Uterus (tissue), 3 donors: ENCODE measurements at regions not wholly inside any gene's neighbourhood (a gene's known extent, or its start where the extent isn't known, plus 50 kb on each side); places are given as distances from the start of the nearest gene placed in this dataset.

Experiments
- DNase-seq, 2 donors: peaks; one replicate each; pipeline ENCODE4 v3.0.0-alpha.2; 2019 to 2020
- H3K27ac ChIP-seq, 2 donors: fragments of 200-600 bp; sonication (generic); 1 replicate in 1 of 2; 2 replicates in 1 of 2; pipeline ENCODE4 v1.5.1; 2016 to 2018
- H3K27me3 ChIP-seq, 2 donors: fragments of 200-600 bp; sonication (generic); one replicate each; pipeline ENCODE4 v1.5.1; 2018 to 2019; ENCODE audit warnings: control low read depth in 1 of 2
- H3K36me3 ChIP-seq, 2 donors: fragments of 200-600 bp; sonication (generic); one replicate each; pipeline ENCODE4 v1.5.1; 2019; ENCODE audit warnings: control low read depth in 1 of 2
- H3K4me1 ChIP-seq, 2 donors: fragments of 200-600 bp; sonication (generic); one replicate each; pipeline ENCODE4 v1.5.1; 2018 to 2019; ENCODE audit warnings: control low read depth in 1 of 2
- H3K4me3 ChIP-seq, 2 donors: fragments of 200-600 bp; sonication (generic); 1 replicate in 1 of 2; 2 replicates in 1 of 2; pipeline ENCODE4 v1.5.1; 2018 to 2019; ENCODE audit warnings: mild to moderate bottlenecking in 1 of 2
- H3K9me3 ChIP-seq, 2 donors: fragments of 200-600 bp; sonication (generic); one replicate each; pipeline ENCODE4 v1.5.1; 2019; ENCODE audit warnings: control low read depth in 1 of 2
- CTCF ChIP-seq, 4 experiments: fragments of 200-600 bp in 2 of 4; fragments of 450-650 bp in 2 of 4; sonication (generic) in 2 of 4; IDR thresholded peaks; one replicate each; pipeline ENCODE4 v1.5.1; 2016 to 2019; ENCODE audit warnings: antibody characterized with exemption in 4 of 4, mild to moderate bottlenecking in 2 of 4, moderate library complexity in 1 of 4
- POLR2A ChIP-seq, 2 donors: fragments of 450-650 bp; IDR thresholded peaks; one replicate each; pipeline ENCODE4 v1.6.1; 2016; ENCODE audit warnings: antibody characterized with exemption in 2 of 2, mild to moderate bottlenecking in 1 of 2, moderate library complexity in 1 of 2
- intact Hi-C: fragments of 100-400 bp; cut with DNase I; formaldehyde crosslinking; loops from one replicate; pipeline ENCODE4 v1.15.1; 2023; ENCODE audit warnings: low total_unique reads
- donor health status: DM: yes; HTN: yes; CAD: no.

- Histone ChIP-seq H3K27ac (no peak overlapping the region), H3K36me3 (no peaks in the 10 kb centered on the region), H3K27me3 (no peaks in the 10 kb centered on the region), H3K4me3 (no peak overlapping the region), H3K9me3 (no peaks in the 10 kb centered on the region), H3K4me1 (no peaks in the 10 kb centered on the region)
- intact Hi-C loops, result no loop called here
- TF ChIP-seq POLR2A (IDR thresholded peaks at IDR 0.05) (no peak), CTCF (IDR thresholded peaks at IDR 0.05) (no peak)
- no peak for DNase-seq
Measured at GRCh38 chr1:233477359-233477758, 136.5 kb upstream of the KCNK1 start.

GRCh38 chr1:233478611-233479010 is 135.3 kb upstream of the KCNK1 start:
- Histone ChIP-seq H3K36me3 (no peaks in the 10 kb centered on the region), H3K9me3 (no peaks in the 10 kb centered on the region)

GRCh38 chr1:233479110-233479890 is 134.6 kb upstream of the KCNK1 start:
- Histone ChIP-seq H3K27me3 (no peaks in the 10 kb centered on the region), H3K27ac (no peak overlapping the region), H3K4me3 (no peak overlapping the region), H3K4me1 (no peaks in the 10 kb centered on the region), H3K9me3 (no peaks in the 10 kb centered on the region), H3K36me3 (no peaks in the 10 kb centered on the region)
- intact Hi-C loops, result no loop called here
- DNase-seq, result no peak
- TF ChIP-seq POLR2A (IDR thresholded peaks at IDR 0.05) (no peak), CTCF (IDR thresholded peaks at IDR 0.05) (no peak)

More at GRCh38 chr1:233478611-233479010, 135.3 kb upstream of the KCNK1 start:
- Histone ChIP-seq H3K27me3 (no peaks in the 10 kb centered on the region), H3K4me1 (no peaks in the 10 kb centered on the region), H3K4me3 (no peak overlapping the region), H3K27ac (no peak overlapping the region)
- TF ChIP-seq CTCF (IDR thresholded peaks at IDR 0.05) (no peak), POLR2A (IDR thresholded peaks at IDR 0.05) (no peak)
- intact Hi-C loops, result no loop called here
- DNase-seq, result no peak

- no peaks in the 10 kb centered on the region for H3K9me3 ChIP-seq
Measured at GRCh38 chr1:233480198-233480597, 133.7 kb upstream of the KCNK1 start.

More at GRCh38 chr1:233480198-233480597, 133.7 kb upstream of the KCNK1 start:
- Histone ChIP-seq H3K27me3 (no peaks in the 10 kb centered on the region), H3K27ac (no peak overlapping the region), H3K4me3 (no peak overlapping the region), H3K36me3 (no peaks in the 10 kb centered on the region), H3K4me1 (no peaks in the 10 kb centered on the region)
- no peak for TF ChIP-seq POLR2A (IDR thresholded peaks at IDR 0.05)
- TF ChIP-seq CTCF (IDR thresholded peaks at IDR 0.05), result no peak
- DNase-seq, result no peak
- intact Hi-C loops, result no loop called here
